ENCODE measurements at regions not wholly inside any gene's neighbourhood (a gene's known extent, or its start where the extent isn't known, plus 50 kb on each side); places are given as distances from the start of the nearest gene placed in this dataset.
"Not testable (repeated sequence)": the region's sequence is repeated elsewhere in the genome, so short reads cannot be mapped to it uniquely, and the experiment has no call there.

GRCh38 chr3:20560446-20560845 lies 374.4 kb upstream of the SGO1 start:
- not testable (repeated sequence) for TF ChIP-seq CTCF (IDR thresholded peaks at IDR 0.05 in 2 of 3, conservative IDR thresholded peaks at IDR 0.05 in 1 of 3; ENCODE audit: control insufficient read depth in 2 of 3, extremely low read depth in 1 of 3, insufficient read depth in 1 of 3, low read depth in 3 of 3, low read length in 3 of 3); POLR2A (IDR thresholded peaks at IDR 0.05; ENCODE audit: low read depth, low read length); RAD21 (IDR thresholded peaks at IDR 0.05; ENCODE audit: insufficient read depth, low read depth, low read length); FOS (IDR thresholded peaks at IDR 0.05; ENCODE audit: borderline replicate concordance, extremely low read depth, insufficient read length); POLR2AphosphoS5 (IDR thresholded peaks at IDR 0.05; ENCODE audit: low read length); SMC3 (IDR thresholded peaks at IDR 0.05; ENCODE audit: borderline replicate concordance, low read length); NRF1 (conservative IDR thresholded peaks at IDR 0.05; ENCODE audit: low read depth, low read length); CHD2 (IDR thresholded peaks at IDR 0.05; ENCODE audit: borderline replicate concordance, low read depth, low read length); SKIL (IDR thresholded peaks at IDR 0.05; ENCODE audit: low read depth, poor library complexity, severe bottlenecking); CREB1 (IDR thresholded peaks at IDR 0.05; ENCODE audit: low read depth); FOXK2 (IDR thresholded peaks at IDR 0.05)
